Hypothalamus (tissue), 51 donors: ENCODE measurements at regions not wholly inside any gene's neighbourhood (a gene's known extent, or its start where the extent isn't known, plus 50 kb on each side); places are given as distances from the start of the nearest gene placed in this dataset.

Experiments used
- DNase-seq, 51 donors: peaks; one replicate each; lab custom pipeline; 2025; lab: John Stamatoyannopoulos, UW

DNA sequence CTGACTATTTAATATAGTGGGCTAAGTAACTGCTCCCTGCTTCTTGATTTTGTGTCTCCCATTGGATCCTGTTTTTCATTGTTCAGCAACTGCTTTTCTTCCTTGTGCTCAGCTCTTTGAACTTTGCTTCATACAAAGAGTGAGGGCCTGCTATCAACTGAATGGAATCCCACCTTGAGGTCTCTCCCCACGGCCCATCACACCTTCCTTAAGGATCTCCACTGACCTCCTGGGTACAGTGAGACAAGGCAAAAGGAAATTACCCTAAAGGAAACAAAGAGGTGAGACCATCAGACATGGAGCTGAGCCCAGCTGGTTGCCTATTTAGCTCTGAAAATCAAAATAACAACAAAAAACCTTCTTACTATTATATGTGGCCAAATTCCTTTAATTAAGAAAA is 91.3 kb upstream of the RPL34 start:
- DNase-seq: no peak

DNA sequence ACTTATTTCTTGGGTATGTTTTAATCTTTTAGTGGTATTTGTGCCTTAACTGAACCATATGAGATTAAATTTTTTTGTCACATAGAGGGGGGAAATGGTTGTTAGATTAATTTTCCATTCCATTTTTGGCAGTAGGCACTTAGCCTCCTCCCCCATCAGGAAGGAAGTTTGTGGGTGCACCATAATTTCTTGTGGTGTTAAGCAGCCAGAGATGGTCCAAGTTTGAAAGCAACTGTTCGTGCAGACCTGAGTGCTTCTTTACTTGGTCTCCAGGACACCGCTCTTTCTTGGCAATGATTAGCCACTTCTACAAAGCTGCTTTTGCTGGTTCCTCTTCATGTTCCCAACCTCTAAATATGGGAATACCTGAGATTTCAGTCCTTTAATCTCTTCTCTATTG is 92.7 kb upstream of the RPL34 start:
- no peak for DNase-seq

DNA sequence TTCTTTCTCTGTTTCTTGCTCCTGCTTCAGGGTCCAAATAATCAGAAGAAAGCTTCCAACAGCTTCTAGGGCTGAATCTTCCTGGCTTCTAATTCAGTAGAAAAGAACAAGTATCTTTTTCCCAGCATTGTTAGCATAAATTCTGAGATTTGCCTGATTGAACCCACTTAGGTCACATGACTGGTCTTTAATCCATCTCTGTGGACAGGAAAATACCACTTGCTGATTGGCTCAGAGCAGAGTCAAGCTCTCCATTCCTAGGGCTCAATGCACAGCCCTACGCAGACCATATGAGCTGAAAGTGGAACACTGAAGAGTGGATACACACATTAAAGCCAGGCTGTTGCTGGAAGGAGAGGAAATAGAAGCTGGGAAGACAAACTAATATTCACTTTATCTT is 99.6 kb upstream of the RPL34 start:
- no peak for DNase-seq

DNA sequence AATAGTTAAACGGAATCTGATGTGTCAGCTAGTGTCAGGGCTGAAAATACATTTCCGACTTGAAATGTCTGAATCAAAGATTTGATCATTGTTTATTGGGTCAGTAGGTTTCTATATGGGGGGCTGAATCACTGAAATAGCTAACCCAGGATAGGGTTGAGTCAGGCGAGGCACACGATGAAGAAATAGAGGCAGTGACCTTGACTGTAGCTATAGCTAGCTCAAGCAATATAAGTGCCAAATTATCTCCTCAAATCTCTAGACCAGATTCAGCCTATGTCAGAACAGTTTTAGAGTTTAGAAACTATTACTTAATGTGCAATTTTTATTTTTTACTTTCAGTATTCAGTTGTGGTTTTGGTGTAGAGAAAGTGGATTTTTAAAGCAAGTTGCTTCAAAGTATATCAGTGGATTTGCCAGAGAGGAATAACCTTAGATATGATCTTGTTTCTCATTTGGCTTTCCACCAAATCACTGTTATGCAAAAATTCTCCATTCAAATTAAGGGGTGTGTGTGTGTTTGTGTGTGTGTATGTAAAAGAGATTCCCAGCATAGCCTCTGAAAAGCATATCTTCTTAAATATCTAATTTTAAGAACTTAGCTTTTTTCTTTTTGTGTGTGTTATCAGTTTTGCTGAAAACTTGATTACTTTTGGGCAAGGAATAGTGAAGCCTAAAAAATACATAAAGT is 100.3 kb upstream of the RPL34 start:
- DNase-seq: no peak

DNA sequence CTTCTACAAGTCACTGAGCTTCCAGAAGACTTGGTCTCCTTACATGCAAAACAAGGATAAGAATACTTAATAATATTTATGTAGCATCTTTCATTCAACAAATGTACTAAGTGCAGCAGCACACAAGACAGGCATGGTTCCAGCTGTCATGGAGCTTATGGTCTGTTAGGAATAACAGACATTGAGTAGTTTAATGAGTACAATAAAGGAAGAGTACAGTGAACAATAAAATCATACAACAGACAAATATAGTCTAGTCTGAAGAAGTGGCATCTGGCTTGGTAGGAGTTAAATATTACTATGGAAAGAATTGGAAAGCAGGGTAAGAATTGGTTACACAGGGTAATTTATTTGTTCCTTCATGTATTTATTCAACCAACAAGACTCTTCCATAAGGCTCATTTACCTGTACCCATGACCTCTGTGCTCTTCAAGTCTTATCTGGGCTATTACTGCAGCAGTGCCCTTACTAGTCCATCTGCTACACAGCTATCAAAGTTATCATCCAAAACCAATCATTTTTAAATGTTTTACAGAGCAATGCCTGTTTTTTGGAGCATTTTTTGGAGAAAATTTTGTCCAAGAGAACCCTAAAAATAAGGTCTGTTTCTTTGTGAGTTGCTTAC is 101.1 kb upstream of the RPL34 start:
- no peak for DNase-seq

DNA sequence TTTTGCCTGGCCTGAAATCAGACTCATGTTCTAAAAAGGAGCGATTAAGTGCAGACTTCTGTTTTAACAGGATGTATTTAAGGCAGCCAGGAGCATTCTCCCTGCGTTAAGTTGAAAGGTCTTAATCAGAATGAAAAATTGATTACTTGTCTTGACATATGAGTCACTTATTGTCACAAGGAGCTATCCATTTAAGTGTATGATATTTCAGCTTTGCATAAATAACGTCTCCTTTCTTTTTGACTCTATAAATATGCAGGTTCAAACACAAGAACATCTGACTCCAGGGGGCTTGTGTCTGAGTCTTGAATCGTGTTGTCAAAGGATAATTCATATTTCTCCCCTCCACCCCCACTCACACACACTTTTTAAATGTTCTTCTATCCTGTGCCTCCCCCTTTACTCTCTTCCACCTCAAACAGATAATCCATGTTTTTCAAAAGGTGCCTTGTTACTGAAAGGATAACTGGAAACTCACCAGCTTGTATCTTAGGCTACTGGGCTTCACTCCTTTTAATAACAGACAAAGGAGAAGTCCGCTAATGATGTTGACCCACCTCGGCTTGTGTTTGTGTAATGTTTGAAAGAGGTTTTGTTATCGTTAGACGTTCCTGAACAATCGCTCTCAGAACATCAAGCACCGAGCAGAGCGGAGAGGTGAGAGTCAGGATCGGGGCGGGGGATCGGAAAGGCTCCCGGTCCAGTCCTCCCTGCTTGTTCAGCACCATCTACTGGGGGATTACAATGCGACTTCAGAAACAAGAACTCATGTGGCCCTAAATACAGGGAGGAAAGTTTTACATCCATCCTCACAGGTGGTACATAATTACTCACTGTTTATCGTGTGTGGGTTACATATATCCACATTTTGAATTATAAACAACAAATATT is 107.5 kb upstream of the RPL34 start:
- peak in 22 of 51 donors; percentile 0 to 24 (median 4) for DNase-seq

DNA sequence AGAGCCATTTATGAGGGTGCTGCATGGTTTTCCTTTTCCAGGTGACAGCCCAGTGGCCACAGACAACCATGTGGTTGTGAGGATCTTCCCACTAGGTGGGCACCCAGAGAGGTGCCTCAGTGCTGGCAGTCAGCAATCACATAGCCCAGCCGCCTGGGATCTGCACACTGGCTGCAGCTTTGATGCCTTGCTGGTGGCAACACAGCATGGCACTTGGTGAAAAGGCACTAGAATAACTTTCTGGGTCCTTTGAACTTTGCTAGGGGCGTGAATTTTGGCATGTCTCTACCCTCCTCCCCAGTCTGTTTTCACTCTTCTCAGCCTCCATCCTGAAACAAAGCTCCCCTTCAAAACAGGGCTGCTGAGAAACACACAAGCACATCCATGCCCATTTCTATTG is 108.8 kb upstream of the RPL34 start:
- no peak for DNase-seq

DNA sequence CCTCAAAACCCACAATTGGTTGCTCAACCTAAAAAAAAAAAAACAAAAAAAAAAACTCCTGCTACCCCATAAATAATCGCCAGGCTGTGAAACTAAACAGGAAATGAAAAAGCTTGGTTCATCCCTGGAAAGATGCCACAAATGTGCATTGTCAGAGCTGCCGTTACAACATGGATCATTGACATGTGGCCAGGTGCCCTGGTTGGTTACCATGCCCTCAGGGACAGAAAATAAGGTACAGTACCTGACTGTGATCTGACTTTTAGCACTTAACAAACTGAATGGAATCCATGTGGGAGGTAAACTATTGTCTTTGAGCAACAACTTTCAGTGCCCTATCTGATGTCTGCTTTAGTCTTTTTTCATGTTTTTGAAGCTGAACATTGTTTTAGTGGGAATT is 118.0 kb upstream of the RPL34 start:
- no peak for DNase-seq

DNA sequence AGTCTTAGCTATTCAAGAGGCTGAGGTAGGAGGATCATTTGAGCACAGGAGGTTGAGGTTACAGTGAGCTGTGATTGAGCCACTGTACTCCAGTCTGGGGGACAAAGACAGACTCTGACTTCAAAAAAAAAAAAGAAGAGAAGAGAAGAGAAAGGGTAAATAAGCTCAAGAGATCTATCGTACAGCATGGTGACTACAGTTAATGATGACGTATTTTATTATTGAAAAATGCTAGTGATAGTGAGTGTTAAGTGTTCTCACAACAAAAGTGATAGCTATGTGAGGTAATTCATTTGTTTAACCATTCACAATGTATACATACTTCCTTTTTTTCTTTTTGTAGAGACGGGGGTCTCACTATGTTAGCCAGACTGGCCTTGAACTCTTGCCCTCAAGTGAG is 121.5 kb upstream of the RPL34 start:
- DNase-seq: no peak

DNA sequence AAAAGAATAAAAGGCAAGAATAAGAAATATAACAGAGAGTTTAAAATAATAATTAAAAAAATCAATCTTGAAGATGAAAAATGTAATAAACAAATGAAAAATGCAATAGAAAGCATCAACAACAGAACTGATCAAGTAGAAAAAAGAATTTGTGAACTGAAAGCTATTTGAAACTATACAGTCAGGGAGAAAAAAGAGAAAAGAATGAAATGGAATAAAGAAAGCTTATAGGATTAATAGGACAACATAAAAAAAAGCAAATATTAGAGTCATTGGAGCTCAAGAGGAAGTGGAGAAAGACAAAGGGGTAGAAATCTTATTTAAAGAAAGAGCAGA is 126.8 kb upstream of the RPL34 start:
- no peak for DNase-seq

DNA sequence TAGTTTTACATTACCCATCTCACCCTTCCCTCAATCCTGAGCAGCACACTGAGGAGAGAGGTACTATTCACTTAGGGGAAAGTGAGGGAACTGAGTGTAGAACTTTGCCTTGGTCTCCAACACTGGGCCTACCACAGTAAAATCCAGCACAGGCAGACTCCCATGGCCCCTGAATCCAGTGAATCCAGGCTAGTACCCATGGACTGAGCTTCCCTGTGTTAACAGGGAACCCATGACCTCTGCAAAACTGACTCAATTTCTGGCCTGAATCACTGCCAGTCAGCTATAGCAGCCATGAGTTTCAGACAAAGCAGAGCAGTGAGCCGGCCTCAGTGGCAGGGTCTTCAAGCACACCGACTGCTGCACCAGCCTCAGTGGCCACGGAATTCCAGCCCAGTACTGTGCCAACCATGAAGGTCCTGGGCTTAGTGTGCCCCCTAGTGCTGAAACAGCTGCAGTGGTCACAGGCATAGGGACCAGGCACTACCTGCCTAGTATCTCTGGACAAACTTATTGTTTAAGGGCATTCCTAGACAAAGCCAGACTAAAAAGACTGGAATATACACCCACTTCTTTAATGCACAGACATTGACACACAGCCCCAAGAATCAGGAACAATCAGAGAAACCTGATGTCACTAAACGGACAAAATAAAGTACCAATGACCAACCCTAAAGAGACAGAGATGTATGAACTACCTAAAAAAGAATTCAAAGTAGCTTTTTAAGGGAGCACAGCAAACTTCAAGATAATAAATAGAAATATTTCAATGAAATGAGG is 127.4 kb upstream of the RPL34 start:
- no peak for DNase-seq

DNA sequence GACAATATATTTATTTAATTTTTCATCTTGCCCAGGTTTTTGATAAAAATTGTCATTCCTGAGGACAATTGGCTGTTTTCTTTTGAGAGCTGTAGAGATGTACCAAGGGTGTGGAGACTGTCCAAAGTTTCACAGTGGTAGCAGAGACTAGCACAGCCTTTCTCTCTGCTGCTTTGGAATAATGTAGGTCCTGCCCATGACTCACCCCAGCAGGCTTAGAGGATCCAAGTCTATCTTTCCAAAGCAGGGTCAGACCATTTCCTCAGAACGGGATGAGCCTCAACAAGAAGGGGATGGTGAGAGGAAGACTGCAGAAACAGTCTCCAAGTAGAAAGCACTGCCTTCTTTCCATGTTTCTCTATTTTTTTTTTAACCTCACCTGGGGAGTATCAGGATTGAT is 131.5 kb upstream of the RPL34 start:
- DNase-seq: no peak

DNA sequence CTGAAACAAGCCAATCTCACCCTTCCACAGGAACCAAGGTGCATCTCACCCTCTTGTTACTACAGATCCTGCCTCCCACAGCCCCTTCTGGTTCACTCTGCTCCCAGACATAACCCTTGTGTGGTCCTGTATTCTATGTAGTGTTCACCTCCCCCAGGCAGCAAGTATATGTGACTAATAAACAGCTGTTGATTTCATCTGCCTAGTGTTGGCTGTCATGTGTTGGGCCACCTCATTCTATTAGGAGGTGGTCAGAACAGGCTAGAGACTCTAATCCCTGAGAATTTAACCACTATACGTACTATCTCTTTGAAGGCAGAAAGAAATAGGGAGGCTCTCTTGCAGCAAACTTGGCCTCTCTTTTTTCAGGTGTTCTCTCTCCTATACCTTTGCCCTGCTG is 134.3 kb upstream of the RPL34 start:
- no peak for DNase-seq

DNA sequence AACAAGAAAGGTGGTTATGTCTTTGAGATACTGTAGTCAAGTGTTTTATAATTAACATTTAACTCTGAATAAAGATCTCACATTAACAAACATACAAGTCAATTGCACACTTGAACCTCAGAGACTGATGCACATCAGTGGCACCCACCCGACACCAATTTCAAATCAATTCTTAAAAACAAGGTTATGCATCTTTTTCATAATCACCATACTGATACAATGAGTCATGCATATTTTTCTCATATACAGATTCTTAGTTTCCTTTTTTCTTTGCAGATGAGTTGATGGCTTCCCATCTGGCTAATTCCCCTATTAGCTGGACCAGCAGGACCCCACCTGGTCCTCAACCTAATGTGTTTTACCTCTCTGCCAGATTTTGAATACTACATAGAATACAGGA is 136.2 kb upstream of the RPL34 start:
- no peak for DNase-seq

DNA sequence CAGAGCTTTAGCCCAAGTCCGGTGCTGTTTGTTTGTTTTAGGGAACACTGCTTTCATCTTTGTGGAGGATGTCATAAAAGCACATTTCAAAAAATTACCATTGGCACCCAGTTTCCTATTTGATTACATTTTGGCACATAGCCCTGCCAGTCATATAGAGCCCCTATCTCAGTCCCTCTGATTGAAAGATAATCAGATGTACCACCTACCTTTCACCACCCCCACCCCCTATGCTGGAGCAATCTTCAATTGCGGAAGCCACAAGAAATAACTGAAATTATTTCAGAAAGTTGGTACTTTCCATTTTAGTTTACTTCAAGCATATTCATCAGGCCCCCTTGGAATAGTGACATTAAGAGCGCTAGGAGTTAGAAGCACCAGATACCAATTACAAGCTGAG is 136.7 kb upstream of the RPL34 start:
- DNase-seq: no peak

DNA sequence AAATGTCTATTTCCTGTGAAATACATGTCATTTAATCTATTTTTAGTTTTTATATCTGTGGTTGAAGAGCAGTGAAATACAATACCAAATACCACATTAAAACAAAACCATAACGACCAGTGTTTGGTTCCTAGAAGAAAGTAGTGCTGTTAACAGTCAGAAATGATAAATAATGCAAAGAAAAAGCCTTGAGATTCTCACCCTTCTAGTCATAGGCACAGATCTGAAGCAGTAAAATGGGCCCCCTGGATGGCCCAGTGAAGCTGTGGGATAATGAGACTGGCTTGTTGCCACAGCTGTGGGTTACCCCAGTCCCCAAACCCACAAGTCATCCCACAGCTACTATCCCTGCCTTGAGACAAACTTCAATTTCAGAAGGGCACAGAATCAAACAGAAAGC is 137.3 kb upstream of the RPL34 start:
- no peak for DNase-seq

DNA sequence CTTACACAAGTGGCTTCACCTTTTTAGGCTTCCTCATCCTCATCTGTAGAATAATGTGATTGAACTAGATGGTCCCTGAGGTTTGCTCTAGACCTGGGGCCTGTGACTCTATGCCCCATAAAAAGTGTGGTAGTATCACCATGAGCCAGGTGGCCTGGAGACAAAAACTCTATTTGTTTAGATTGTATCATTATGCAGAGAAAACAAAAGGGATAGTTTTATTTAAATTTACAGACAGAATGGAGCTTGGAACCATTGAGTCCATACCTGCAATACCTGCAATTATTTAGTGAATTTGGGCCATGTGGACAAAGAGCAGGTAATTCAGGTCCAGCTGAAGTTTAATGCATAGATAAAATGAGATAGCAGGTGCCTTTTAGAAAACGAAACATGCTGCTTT is 139.5 kb upstream of the RPL34 start:
- no peak for DNase-seq

DNA sequence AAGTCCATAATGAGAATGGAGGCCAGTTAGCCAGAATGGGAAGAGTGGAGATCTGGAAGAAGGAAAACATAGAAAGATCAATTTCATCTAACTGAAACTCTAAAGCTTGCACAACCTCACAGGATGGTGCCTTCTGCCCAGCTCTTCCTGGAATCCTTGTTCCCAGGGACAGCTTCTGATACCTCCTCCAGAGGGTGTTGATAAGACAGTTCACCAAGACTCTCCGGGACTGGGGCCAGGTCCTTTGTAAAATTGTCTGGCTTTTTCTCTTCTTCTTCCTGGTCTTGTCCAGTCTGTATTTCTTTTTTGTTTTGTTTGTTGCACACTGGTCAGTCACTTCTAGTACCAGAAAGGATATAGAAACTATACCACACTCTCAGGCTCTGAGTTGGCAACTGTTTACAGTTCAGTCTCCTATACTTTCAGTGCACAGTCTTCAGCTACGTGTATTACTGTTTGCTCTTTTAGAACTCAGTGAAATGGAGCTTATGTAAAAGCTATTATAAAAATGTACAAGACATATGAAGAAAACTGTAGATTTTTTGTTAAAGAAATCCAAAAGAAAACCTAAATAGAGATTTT is 142.8 kb upstream of the RPL34 start:
- no peak for DNase-seq

DNA sequence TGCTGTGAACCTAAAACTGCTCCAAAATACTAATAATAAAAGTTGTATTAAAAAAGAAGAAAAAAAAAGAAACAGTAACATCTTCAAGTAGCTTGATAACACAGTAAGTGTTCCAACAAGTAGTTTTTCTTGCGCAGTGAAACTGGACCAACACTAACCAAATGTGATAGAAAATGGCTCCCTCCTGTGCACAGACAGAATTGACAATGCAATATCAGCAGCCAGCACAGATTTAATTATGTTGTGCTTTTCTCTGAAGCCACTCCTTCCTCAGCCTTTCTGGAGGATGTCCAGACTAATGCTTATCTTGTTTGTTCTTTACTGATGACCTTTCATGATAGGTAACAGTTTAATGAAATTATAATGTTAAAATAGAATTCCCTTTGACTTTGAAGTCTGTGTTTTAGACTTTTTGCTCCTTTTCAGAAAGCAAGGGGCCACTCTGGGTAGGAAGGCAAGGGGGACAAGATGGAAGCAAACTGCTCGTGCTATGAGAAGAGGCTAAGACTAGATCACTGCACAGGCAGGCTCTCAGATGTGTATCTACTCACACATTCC is 147.1 kb upstream of the RPL34 start:
- DNase-seq: no peak
